Epithelial cell of proximal tubule (primary cell): ENCODE measurements at regions not wholly inside any gene's neighbourhood (a gene's known extent, or its start where the extent isn't known, plus 50 kb on each side); places are given as distances from the start of the nearest gene placed in this dataset.
"Not testable (repeated sequence)": the region's sequence is repeated elsewhere in the genome, so short reads cannot be mapped to it uniquely, and the experiment has no call there.

Experiments used
- DNase-seq: peaks from one replicate; pipeline ENCODE4 v3.0.0-alpha.2; 2011; ENCODE audit warnings: low read depth
- H3K4me3 ChIP-seq: 2 replicates; pipeline ENCODE4 v1.5.1; 2011; ENCODE audit warnings: low read depth, mild to moderate bottlenecking, low read length
- TF ChIP-seq, protein P1 (sequence below): conservative IDR thresholded peaks from 2 replicates; pipeline ENCODE4 v1.5.1; 2012; ENCODE audit warnings: low read depth, mild to moderate bottlenecking, low read length

DNA sequence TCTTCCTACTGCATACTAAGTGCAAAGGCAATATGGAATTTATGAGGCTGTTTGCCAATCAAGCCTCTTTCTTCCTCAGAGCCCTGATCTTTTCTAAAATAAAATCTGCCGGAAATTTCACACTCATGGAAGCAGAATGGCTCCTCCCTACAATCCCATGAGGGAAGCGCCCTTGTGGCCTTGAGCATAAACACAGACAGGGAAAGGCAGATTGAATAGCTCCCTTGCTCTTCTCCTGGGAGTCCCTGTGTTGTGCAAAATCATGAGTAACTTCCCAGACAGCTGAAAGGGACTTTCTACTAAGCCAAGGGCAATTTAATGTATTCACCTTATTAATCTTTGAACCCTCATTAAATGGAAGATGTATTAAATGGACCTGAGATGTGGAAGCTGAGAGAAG lies 226.1 kb upstream of the PIK3R1 start:
- DNase-seq = no peak
- TF ChIP-seq, protein P1, sequence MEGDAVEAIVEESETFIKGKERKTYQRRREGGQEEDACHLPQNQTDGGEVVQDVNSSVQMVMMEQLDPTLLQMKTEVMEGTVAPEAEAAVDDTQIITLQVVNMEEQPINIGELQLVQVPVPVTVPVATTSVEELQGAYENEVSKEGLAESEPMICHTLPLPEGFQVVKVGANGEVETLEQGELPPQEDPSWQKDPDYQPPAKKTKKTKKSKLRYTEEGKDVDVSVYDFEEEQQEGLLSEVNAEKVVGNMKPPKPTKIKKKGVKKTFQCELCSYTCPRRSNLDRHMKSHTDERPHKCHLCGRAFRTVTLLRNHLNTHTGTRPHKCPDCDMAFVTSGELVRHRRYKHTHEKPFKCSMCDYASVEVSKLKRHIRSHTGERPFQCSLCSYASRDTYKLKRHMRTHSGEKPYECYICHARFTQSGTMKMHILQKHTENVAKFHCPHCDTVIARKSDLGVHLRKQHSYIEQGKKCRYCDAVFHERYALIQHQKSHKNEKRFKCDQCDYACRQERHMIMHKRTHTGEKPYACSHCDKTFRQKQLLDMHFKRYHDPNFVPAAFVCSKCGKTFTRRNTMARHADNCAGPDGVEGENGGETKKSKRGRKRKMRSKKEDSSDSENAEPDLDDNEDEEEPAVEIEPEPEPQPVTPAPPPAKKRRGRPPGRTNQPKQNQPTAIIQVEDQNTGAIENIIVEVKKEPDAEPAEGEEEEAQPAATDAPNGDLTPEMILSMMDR = no peak
- no peak overlapping the region for H3K4me3 ChIP-seq

DNA sequence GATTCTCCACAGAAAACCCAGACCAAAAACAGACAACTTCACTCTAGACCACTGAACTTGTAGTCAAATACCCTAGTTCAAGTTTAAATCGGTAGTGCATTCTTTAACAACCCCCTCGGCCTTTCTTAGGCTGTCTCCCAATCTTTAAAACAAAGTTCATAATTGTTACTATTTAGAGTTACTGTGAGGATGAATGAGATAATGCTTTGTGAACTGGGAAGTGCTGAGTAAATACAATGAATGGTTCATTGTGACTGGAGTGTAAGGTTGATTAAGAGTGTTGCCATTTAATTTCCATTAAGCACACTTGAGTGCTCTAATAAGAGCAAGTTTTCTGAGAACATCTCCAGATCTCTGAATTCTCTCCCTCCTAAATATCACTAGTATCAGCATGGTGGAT lies 228.8 kb upstream of the PIK3R1 start:
- no peak for DNase-seq
- H3K4me3 ChIP-seq = no peak overlapping the region
- TF ChIP-seq, protein P1 = no peak

DNA sequence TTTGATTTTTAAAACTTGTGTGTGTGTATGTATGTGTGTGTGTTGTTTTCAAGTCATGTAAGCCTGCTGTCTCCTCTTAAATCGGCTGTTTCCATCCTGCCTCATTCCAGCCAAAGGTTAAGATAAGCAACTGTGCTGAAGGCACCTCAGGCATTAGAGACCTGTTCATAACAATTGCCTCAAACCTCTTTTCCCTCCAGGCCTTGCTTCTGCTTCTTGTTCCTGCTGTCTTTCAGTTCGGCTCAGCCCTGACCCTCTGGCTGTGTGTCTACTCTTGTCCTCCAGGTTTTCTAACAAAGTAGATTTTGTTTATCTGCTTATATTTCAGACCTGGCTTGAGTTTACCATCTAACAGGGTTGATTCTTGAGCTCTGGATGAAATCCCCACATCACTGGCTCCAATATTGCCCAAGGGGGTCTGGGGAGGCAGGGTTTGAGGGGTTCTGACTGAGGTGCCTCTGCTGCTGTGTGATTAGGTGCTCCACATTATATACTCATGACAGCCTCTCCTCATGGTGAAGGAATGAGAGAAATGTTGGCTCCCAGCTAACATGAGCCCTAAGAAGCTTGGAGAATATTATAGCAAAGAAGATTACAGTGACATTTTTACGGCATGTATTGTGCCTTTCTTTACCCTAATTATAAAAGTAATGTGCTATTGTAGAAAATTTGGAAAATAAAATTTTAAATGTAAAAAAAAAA lies 229.7 kb upstream of the PIK3R1 start:
- no peak overlapping the region for H3K4me3 ChIP-seq
- TF ChIP-seq, protein P1 = no peak
- no peak for DNase-seq

GRCh38 chr5:67984546-67984945 lies 231.0 kb upstream of the PIK3R1 start:
- no peak for DNase-seq
- no peak overlapping the region for H3K4me3 ChIP-seq
- TF ChIP-seq, protein P1 = no peak

DNA sequence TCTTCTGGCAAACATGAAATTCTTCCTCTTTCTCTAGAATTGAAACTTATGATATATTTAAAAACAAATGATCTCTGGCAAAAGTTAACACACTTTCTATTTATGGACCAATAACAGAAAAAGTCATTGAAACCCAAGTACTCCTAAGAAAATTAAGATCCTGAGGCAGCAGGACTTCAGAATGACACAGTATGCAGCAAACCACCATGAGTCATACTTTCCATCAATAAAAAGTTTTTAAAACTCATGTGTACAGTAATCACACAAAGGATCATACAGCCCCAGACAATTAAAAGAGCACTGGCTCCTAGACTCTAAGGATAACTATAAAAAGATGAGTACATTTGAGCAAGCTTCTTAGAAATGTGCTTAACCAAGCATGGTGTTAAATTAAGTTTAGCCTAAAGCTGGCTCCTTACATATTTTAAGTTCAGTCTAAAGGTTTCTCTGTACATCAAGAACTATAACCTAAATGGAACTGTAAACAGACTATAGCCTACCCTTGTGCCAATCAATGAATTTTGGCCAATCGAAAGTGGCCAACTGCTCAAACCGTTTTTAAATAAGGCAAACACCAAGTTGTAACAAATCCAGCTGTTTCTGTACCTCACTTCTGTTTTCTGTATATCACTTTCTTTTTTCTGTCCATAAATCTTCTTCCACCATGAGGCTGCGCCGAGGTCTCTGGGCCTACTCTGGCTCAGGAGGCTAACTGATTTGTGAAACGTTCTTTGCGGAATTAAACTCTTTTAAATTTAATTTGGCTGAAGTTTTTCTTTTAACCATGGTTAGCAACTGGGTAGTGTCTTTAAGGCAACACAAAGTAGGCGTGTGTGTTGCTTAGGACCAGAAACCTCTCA lies 232.1 kb upstream of the PIK3R1 start:
- H3K4me3 ChIP-seq = no peak overlapping the region
- DNase-seq = peak; percentile 13
- TF ChIP-seq, protein P1 = no peak

DNA sequence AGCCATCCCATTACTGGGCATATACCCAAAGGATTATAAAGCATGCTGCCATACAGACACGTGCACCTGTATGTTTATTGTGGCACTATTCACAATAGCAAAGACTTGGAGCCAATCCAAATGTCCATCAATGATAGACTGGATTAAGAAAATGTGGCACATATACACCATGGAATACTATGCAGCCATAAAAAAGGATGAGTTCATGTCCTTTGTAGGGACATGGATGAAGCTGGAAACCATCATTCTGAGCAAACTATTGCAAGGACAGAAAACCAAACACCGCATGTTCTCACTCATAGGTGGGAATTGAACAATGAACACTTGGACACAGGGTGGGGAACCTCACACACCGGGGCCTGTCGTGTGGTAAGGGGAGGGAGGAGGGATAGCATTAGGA lies 233.4 kb upstream of the PIK3R1 start:
- DNase-seq, H3K4me3 ChIP-seq: not testable (repeated sequence)

DNA sequence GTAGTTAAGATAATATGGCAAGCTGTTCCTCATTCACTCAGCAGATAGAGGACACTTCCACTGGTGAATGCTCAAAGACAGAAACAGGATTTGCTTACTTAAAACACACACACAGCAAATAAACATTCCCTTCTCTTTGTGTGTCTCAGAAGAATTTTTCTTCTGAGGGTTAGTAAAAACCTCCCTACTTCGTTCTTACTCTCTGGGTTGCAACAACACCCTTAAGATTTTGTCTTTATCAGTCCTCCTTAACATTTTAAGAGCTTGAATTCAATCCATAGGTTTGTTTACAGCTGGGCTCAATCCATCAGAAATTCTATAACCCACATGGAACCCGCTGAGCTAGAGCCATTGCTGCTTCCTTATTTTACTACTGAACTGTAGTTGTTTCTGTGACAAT lies 237.4 kb upstream of the PIK3R1 start:
- TF ChIP-seq, protein P1 = no peak

More for the DNA sequence above, 237.4 kb upstream of the PIK3R1 start:
- DNase-seq = no peak
- no peak overlapping the region for H3K4me3 ChIP-seq
